HCT116 (cell line): ENCODE measurements at regions not wholly inside any gene's neighbourhood (a gene's known extent, or its start where the extent isn't known, plus 50 kb on each side); places are given as distances from the start of the nearest gene placed in this dataset.

Experiments
- ATAC-seq: fragments of 200-7000 bp; cut with Tn5 transposase; 2 replicates; pipeline ENCODE4 v1.9.1; 2020; ENCODE audit warnings: mild to moderate bottlenecking, moderate library complexity
- BruUV-seq: library from RNA; stranded (reverse); fragments of 400-500 nt; replicated peaks from 2 replicates; lab custom pipeline; 2021; lab: Mats Ljungman, UMichigan
- CTCF ChIA-PET: fragments of 300-600 bp; sonication (Branson Sonifier 250); formaldehyde crosslinking; loops from one replicate; lab custom pipeline; 2021; ENCODE audit warnings: antibody characterized with exemption; lab: Charles Lee
- POLR2A ChIA-PET: fragments of 300-600, 350-600 bp; sonication (Branson Sonifier 250); formaldehyde crosslinking; loops from one replicate; lab custom pipeline; 2021; ENCODE audit warnings: antibody characterized with exemption; lab: Charles Lee
- RAD21 ChIA-PET, 2 experiments: fragments of 300-600 bp; sonication (Branson Sonifier 250); formaldehyde crosslinking; loops; one replicate each; lab custom pipeline; 2023; ENCODE audit warnings: low total read pairs in 2 of 2; ENCODE audit not compliant: uncharacterized antibody in 2 of 2, unreplicated experiment in 2 of 2, low non-redundant PET in 1 of 2; lab: Charles Lee
- DNase-seq: peaks from one replicate; pipeline ENCODE4 v3.0.0-alpha.2; 2010; ENCODE audit warnings: low read depth, low spot score
- H2AFZ ChIP-seq: fragments of 200-600 bp; shearing (Covaris generic), sonication (generic); 2 replicates; pipeline ENCODE4 v1.6.1; 2017; ENCODE audit warnings: low read depth, mixed run types, mixed read lengths, antibody characterized with exemption, low read length; ENCODE audit not compliant: poor library complexity, severe bottlenecking
- H3K27ac ChIP-seq: 2 replicates; pipeline ENCODE4 v1.5.1; 2012; ENCODE audit warnings: low read depth, low read length
- H3K27me3 ChIP-seq: fragments of 200-600 bp; sonication (generic); 2 replicates; pipeline ENCODE4 v1.6.1; 2016; ENCODE audit warnings: mixed run types, low read length, mixed read lengths; ENCODE audit not compliant: insufficient read depth
- H3K36me3 ChIP-seq, 2 experiments: fragments of 200-500 bp in 1 of 2; fragments of 200-600 bp in 1 of 2; sonication (Bioruptor generic) in 1 of 2; sonication (generic) in 1 of 2; 2 replicates each; pipeline versions ENCODE4 v1.5.1 to v1.6.1; 2014 to 2016; ENCODE audit warnings: low read length in 2 of 2, inconsistent platforms in 1 of 2, mixed read lengths in 1 of 2, mixed run types in 1 of 2; ENCODE audit not compliant: insufficient read depth in 2 of 2, control insufficient read depth in 1 of 2
- H3K4me1 ChIP-seq, 2 experiments: fragments of 200-600 bp in 1 of 2; sonication (generic) in 1 of 2; 2 replicates each; pipeline versions ENCODE4 v1.5.1 to v1.6.1; 2012 to 2017; ENCODE audit warnings: low read length in 2 of 2, inconsistent platforms in 1 of 2, mild to moderate bottlenecking in 1 of 2, mixed read lengths in 1 of 2, mixed run types in 1 of 2, moderate library complexity in 1 of 2; ENCODE audit not compliant: insufficient read depth in 2 of 2, control insufficient read depth in 1 of 2
- H3K4me2 ChIP-seq: fragments of 200-600 bp; sonication (generic); 2 replicates; pipeline ENCODE4 v1.6.1; 2017; ENCODE audit warnings: mixed run types, low read length, mixed read lengths
- H3K4me3 ChIP-seq, 2 experiments: fragments of 200-600 bp in 1 of 2; sonication (generic) in 1 of 2; replicated peaks in 1 of 2; 2 replicates each; pipeline ENCODE4 v1.5.1; 2011 to 2016; ENCODE audit warnings: low read length in 2 of 2, control low read depth in 1 of 2, low read depth in 1 of 2, mild to moderate bottlenecking in 1 of 2, mixed read lengths in 1 of 2, mixed run types in 1 of 2
- H3K79me2 ChIP-seq: fragments of 200-600 bp; sonication (generic); 2 replicates; pipeline ENCODE4 v1.6.1; 2017; ENCODE audit warnings: mild to moderate bottlenecking, mixed run types, low read length, moderate library complexity, mixed read lengths; ENCODE audit not compliant: insufficient read depth
- H3K9ac ChIP-seq: fragments of 200-600 bp; sonication (generic); 2 replicates; pipeline ENCODE4 v1.6.1; 2016; ENCODE audit warnings: low read length, mixed read lengths
- H3K9me2 ChIP-seq: fragments of 200-600 bp; sonication (generic), shearing (Covaris generic); 2 replicates; pipeline ENCODE4 v1.6.1; 2017; ENCODE audit warnings: mixed run types, mild to moderate bottlenecking, moderate library complexity; ENCODE audit not compliant: insufficient read depth
- H3K9me3 ChIP-seq, 2 experiments: fragments of 200-500 bp in 1 of 2; fragments of 200-600 bp in 1 of 2; sonication (Bioruptor generic) in 1 of 2; sonication (generic) in 1 of 2; 2 replicates each; pipeline ENCODE4 v1.6.1; 2014 to 2017; ENCODE audit warnings: low read length in 2 of 2, mixed read lengths in 2 of 2, inconsistent platforms in 1 of 2, low read depth in 1 of 2, mild to moderate bottlenecking in 1 of 2, mixed run types in 1 of 2, moderate library complexity in 1 of 2; ENCODE audit not compliant: control insufficient read depth in 1 of 2, insufficient read depth in 1 of 2
- H4K20me1 ChIP-seq: fragments of 200-600 bp; sonication (generic), shearing (Covaris generic); 2 replicates; pipeline ENCODE4 v1.6.1; 2017; ENCODE audit warnings: mixed run types, mild to moderate bottlenecking, moderate library complexity; ENCODE audit not compliant: insufficient read depth
- EZH2 ChIP-seq: fragments of 200-600 bp; sonication (generic); IDR thresholded peaks from 2 replicates; pipeline ENCODE4 v1.6.1; 2017; ENCODE audit warnings: antibody characterized with exemption, mixed run types
- EZH2phosphoT487 ChIP-seq: fragments of 200-600 bp; IDR thresholded peaks from 2 replicates; pipeline ENCODE4 v1.6.1; 2018; ENCODE audit warnings: antibody characterized with exemption, borderline replicate concordance
- FOSL1 ChIP-seq: IDR thresholded peaks from 2 replicates; pipeline ENCODE4 v1.6.1; 2012; ENCODE audit warnings: low read depth
- JUND ChIP-seq: IDR thresholded peaks from 2 replicates; pipeline ENCODE4 v1.6.1; 2012
- POLR2AphosphoS5 ChIP-seq: IDR thresholded peaks from 2 replicates; pipeline ENCODE4 v1.6.1; 2011; ENCODE audit warnings: mild to moderate bottlenecking, low read depth, low read length, moderate library complexity
- SIN3A ChIP-seq: IDR thresholded peaks from 2 replicates; pipeline ENCODE4 v1.6.1; 2012; ENCODE audit warnings: low read depth
- SRF ChIP-seq: IDR thresholded peaks from 2 replicates; pipeline ENCODE4 v1.6.1; 2012; ENCODE audit warnings: low read depth
- intact Hi-C: fragments of 100-400 bp; cut with micrococcal nuclease; formaldehyde crosslinking; loops from 2 replicates; pipeline ENCODE4 v1.10.0; 2022
- TF ChIP-seq, protein P1 (sequence below): IDR thresholded peaks from 2 replicates; pipeline ENCODE4 v1.6.1; 2012
- TF ChIP-seq, protein P2 (sequence below): IDR thresholded peaks from 2 replicates; pipeline ENCODE4 v1.6.1; 2012; ENCODE audit warnings: low read depth
- TF ChIP-seq, protein P3 (sequence below): IDR thresholded peaks from 2 replicates; pipeline ENCODE4 v1.6.1; 2012
- TF ChIP-seq, protein P4 (sequence below): IDR thresholded peaks from 2 replicates; pipeline ENCODE4 v1.6.1; 2011; ENCODE audit warnings: mild to moderate bottlenecking, low read length, moderate library complexity; ENCODE audit not compliant: insufficient replicate concordance; ENCODE audit errors: extremely low read depth
- TF ChIP-seq, protein P5 (sequence below), 3 experiments: fragments of 200-600 bp in 1 of 3; sonication (generic) in 1 of 3; IDR thresholded peaks in 2 of 3; conservative IDR thresholded peaks in 1 of 3; 2 replicates each; pipeline ENCODE4 v1.5.1; 2012 to 2017; ENCODE audit warnings: low read depth in 2 of 3, low read length in 2 of 3, antibody characterized with exemption in 1 of 3, borderline replicate concordance in 1 of 3, control low read depth in 1 of 3, mild to moderate bottlenecking in 1 of 3, mixed read lengths in 1 of 3, mixed run types in 1 of 3, moderate library complexity in 1 of 3; ENCODE audit not compliant: insufficient read depth in 1 of 3

DNA sequence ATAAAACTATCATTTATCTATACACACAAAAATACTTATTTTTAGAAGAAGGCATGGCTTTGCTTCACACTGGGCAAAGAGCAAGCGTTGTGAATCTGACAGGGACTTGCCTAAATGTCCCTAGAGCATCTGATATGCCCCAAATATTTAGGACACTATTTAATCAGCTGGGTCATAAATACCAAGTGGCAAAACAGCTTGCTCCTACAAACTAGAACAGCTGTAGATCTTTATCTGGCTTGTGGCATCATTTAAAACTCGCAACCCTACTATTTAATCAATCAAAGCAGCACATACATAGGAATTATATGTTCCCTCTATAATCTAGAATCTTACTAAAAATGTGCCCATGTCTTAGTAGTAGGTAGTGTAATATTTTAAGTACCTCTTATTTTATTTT, 999.5 kb downstream of the JRKL start:
- Histone ChIP-seq H3K9me2 (no peaks in the 10 kb centered on the region), H3K9ac (no peak overlapping the region), H3K27ac (no peak overlapping the region), H3K4me3 (no peak overlapping the region), H4K20me1 (no peaks in the 10 kb centered on the region), H3K4me2 (no peak overlapping the region), H3K4me1 (no peaks in the 10 kb centered on the region), H3K27me3 (no peaks in the 10 kb centered on the region), H3K79me2 (no peaks in the 10 kb centered on the region), H2AFZ (no peak overlapping the region), H3K36me3 (no peaks in the 10 kb centered on the region), H3K9me3 (peaks cover 5 to 8% of the 10 kb centered on the region in 2 experiments; a peak in 2 of 4 replicates)
- intact Hi-C loops, result no loop called here
- no peak for DNase-seq
- ChIA-PET RAD21 (no interaction called here), POLR2A (no interaction called here), CTCF (no interaction called here)
- BruUV-seq, result no TSS peak
- no peak for ATAC-seq
- TF ChIP-seq, protein P1, sequence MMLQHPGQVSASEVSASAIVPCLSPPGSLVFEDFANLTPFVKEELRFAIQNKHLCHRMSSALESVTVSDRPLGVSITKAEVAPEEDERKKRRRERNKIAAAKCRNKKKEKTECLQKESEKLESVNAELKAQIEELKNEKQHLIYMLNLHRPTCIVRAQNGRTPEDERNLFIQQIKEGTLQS, result no peak
- TF ChIP-seq POLR2AphosphoS5 (no peak), SIN3A (no peak), EZH2phosphoT487 (no peak), EZH2 (no peak), FOSL1 (no peak), JUND (no peak), SRF (no peak)
- TF ChIP-seq, protein P2, sequence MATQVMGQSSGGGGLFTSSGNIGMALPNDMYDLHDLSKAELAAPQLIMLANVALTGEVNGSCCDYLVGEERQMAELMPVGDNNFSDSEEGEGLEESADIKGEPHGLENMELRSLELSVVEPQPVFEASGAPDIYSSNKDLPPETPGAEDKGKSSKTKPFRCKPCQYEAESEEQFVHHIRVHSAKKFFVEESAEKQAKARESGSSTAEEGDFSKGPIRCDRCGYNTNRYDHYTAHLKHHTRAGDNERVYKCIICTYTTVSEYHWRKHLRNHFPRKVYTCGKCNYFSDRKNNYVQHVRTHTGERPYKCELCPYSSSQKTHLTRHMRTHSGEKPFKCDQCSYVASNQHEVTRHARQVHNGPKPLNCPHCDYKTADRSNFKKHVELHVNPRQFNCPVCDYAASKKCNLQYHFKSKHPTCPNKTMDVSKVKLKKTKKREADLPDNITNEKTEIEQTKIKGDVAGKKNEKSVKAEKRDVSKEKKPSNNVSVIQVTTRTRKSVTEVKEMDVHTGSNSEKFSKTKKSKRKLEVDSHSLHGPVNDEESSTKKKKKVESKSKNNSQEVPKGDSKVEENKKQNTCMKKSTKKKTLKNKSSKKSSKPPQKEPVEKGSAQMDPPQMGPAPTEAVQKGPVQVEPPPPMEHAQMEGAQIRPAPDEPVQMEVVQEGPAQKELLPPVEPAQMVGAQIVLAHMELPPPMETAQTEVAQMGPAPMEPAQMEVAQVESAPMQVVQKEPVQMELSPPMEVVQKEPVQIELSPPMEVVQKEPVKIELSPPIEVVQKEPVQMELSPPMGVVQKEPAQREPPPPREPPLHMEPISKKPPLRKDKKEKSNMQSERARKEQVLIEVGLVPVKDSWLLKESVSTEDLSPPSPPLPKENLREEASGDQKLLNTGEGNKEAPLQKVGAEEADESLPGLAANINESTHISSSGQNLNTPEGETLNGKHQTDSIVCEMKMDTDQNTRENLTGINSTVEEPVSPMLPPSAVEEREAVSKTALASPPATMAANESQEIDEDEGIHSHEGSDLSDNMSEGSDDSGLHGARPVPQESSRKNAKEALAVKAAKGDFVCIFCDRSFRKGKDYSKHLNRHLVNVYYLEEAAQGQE, result no peak
- TF ChIP-seq, protein P3, sequence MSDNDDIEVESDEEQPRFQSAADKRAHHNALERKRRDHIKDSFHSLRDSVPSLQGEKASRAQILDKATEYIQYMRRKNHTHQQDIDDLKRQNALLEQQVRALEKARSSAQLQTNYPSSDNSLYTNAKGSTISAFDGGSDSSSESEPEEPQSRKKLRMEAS, result no peak
- TF ChIP-seq, protein P4, sequence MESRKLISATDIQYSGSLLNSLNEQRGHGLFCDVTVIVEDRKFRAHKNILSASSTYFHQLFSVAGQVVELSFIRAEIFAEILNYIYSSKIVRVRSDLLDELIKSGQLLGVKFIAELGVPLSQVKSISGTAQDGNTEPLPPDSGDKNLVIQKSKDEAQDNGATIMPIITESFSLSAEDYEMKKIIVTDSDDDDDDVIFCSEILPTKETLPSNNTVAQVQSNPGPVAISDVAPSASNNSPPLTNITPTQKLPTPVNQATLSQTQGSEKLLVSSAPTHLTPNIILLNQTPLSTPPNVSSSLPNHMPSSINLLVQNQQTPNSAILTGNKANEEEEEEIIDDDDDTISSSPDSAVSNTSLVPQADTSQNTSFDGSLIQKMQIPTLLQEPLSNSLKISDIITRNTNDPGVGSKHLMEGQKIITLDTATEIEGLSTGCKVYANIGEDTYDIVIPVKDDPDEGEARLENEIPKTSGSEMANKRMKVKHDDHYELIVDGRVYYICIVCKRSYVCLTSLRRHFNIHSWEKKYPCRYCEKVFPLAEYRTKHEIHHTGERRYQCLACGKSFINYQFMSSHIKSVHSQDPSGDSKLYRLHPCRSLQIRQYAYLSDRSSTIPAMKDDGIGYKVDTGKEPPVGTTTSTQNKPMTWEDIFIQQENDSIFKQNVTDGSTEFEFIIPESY, result no peak
- TF ChIP-seq, protein P5, sequence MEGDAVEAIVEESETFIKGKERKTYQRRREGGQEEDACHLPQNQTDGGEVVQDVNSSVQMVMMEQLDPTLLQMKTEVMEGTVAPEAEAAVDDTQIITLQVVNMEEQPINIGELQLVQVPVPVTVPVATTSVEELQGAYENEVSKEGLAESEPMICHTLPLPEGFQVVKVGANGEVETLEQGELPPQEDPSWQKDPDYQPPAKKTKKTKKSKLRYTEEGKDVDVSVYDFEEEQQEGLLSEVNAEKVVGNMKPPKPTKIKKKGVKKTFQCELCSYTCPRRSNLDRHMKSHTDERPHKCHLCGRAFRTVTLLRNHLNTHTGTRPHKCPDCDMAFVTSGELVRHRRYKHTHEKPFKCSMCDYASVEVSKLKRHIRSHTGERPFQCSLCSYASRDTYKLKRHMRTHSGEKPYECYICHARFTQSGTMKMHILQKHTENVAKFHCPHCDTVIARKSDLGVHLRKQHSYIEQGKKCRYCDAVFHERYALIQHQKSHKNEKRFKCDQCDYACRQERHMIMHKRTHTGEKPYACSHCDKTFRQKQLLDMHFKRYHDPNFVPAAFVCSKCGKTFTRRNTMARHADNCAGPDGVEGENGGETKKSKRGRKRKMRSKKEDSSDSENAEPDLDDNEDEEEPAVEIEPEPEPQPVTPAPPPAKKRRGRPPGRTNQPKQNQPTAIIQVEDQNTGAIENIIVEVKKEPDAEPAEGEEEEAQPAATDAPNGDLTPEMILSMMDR (IDR thresholded peaks at IDR 0.05 in 2 of 3, conservative IDR thresholded peaks at IDR 0.05 in 1 of 3; ENCODE audit: borderline replicate concordance in 1 of 3, insufficient read depth in 1 of 3, low read depth in 2 of 3, low read length in 2 of 3), result no peak
